ENCODE measurements at regions not wholly inside any gene's neighbourhood (a gene's known extent, or its start where the extent isn't known, plus 50 kb on each side); places are given as distances from the start of the nearest gene placed in this dataset.

DNA sequence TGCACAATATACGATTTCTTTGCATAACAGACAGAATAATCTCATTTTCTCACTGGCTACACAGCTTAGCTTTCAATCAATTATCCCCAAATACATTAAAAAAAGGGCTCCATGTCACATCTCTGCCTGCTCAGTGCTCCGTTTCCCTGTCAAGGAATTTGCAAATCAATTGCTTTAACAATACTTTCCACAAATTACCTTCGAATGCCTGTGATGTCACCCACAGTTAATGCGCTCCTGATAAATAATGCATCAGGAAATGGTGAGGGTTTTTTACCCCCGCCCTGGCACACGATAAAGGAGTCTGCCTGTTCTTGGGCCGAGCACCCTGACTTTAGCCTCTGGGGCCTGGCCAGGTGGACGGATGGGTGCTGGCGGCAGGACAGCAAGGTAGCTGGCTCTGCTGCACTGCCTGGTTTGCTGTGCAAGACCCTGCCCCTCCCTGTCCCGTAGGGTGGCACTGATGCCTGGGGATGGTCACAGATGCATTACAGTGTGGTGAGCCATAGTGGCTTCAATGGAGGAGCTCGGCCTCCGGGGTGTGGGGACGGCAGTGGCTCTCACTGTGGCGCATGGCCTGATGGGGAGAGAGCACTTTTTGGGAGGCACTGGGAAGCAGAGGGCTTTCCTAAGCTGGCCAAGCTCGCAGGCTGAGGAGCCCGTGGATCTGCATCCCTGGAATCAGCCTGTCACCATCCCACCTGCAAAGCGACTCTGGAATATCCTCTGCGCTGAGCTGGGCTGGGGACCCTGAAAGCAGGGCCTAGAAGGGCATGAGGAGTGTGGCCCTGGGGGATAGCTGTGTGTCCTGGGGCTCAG is 88.3 kb upstream of the HS6ST1 start:
- Histone ChIP-seq H3K79me2 (no peaks in the 10 kb centered on the region), H3K4me2 (no peak overlapping the region), H4K20me1 (ENCODE audit: insufficient read depth, poor library complexity, severe bottlenecking) (no peaks in the 10 kb centered on the region), H3K4me3 (no peak overlapping the region), H3K9me3 (ENCODE audit: low read depth) (no peaks in the 10 kb centered on the region), H3K9me2 (replicated peaks; ENCODE audit: insufficient read depth) (no peaks in the 10 kb centered on the region), H3K4me1 (ENCODE audit: insufficient read depth) (no peaks in the 10 kb centered on the region), H2AFZ (no peak overlapping the region), H3K36me3 (replicated peaks; ENCODE audit: insufficient read depth, low read depth) (no peaks in the 10 kb centered on the region), H3K27me3 (no peaks in the 10 kb centered on the region), H3K27ac (no peak overlapping the region)
- WGBS (ENCODE audit: low lambda C conversion rate, missing lambda C conversion rate): 92% methylated on average over 18 of the region's 18 CpGs
- TF ChIP-seq EZH2phosphoT487 (IDR thresholded peaks at IDR 0.05; ENCODE audit: low read depth, severe bottlenecking, unreplicated experiment): no peak
- no peak for TF ChIP-seq EZH2 (IDR thresholded peaks at IDR 0.05; ENCODE audit: borderline replicate concordance)
- TF ChIP-seq, protein P1, sequence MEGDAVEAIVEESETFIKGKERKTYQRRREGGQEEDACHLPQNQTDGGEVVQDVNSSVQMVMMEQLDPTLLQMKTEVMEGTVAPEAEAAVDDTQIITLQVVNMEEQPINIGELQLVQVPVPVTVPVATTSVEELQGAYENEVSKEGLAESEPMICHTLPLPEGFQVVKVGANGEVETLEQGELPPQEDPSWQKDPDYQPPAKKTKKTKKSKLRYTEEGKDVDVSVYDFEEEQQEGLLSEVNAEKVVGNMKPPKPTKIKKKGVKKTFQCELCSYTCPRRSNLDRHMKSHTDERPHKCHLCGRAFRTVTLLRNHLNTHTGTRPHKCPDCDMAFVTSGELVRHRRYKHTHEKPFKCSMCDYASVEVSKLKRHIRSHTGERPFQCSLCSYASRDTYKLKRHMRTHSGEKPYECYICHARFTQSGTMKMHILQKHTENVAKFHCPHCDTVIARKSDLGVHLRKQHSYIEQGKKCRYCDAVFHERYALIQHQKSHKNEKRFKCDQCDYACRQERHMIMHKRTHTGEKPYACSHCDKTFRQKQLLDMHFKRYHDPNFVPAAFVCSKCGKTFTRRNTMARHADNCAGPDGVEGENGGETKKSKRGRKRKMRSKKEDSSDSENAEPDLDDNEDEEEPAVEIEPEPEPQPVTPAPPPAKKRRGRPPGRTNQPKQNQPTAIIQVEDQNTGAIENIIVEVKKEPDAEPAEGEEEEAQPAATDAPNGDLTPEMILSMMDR (IDR thresholded peaks at IDR 0.05; ENCODE audit: poor library complexity): no peak
- no peak for DNase-seq (ENCODE audit: low spot score)

DNA sequence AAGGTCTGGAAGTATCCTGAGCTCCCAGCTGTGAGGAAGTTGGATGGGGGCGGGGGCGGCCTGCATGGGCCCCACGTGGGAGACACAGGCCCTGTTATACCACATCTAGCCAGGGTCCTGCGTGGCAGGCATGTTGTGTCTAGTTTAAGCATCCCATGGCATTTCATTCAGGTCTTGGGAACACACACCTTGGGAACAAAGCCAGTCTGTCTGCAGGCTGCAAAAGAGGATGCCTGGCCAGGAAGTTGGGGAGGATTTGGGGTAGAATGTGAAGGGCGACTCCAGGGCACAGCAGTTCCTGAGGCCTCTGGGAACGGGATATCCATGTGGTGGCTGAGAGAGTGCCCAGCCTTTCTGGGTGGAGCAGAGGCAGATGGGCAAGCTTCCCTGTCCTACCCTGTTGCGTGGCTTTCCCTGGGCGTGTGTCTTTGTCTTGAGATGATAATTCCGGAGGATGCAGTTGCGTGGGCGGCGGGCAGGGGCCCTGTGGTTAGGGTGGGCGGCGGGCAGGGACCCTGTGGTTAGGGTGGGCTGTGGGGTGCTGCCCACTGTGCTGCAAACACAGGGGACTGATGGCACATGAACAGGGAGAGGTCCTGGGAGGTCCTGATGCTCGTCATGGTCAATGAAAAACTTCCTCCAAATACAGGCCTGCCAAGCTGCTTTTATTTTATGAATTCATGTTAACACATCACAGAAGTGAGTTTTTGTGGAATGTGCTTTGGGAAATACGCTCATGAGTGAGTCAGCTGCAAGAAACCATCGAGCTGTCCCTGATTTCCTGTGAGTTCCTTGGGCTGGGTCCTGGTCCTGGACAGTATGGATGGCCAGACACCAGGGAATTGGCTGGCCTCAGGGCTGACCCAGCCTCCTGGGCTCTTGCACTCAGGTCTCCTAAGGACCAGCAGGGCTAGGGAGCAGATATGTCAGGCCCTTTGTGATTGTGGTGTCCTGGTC is 90.0 kb upstream of the HS6ST1 start:
- Histone ChIP-seq H4K20me1 (ENCODE audit: insufficient read depth, poor library complexity, severe bottlenecking) (no peaks in the 10 kb centered on the region), H3K9me3 (ENCODE audit: low read depth) (no peaks in the 10 kb centered on the region), H3K27ac (peak overlapping the region; percentile 22), H3K27me3 (no peaks in the 10 kb centered on the region), H3K4me1 (ENCODE audit: insufficient read depth) (no peaks in the 10 kb centered on the region), H2AFZ (no peak overlapping the region), H3K4me2 (no peak overlapping the region), H3K9me2 (replicated peaks; ENCODE audit: insufficient read depth) (no peaks in the 10 kb centered on the region), H3K36me3 (replicated peaks; ENCODE audit: insufficient read depth, low read depth) (no peaks in the 10 kb centered on the region), H3K79me2 (no peaks in the 10 kb centered on the region), H3K4me3 (no peak overlapping the region)
- TF ChIP-seq EZH2 (IDR thresholded peaks at IDR 0.05; ENCODE audit: borderline replicate concordance) (no peak), EZH2phosphoT487 (IDR thresholded peaks at IDR 0.05; ENCODE audit: low read depth, severe bottlenecking, unreplicated experiment) (no peak)
- TF ChIP-seq, protein P1 (IDR thresholded peaks at IDR 0.05; ENCODE audit: poor library complexity): no peak
- WGBS (ENCODE audit: low lambda C conversion rate, missing lambda C conversion rate): 77% methylated on average over 17 of the region's 17 CpGs
- no peak for DNase-seq (ENCODE audit: low spot score)

DNA sequence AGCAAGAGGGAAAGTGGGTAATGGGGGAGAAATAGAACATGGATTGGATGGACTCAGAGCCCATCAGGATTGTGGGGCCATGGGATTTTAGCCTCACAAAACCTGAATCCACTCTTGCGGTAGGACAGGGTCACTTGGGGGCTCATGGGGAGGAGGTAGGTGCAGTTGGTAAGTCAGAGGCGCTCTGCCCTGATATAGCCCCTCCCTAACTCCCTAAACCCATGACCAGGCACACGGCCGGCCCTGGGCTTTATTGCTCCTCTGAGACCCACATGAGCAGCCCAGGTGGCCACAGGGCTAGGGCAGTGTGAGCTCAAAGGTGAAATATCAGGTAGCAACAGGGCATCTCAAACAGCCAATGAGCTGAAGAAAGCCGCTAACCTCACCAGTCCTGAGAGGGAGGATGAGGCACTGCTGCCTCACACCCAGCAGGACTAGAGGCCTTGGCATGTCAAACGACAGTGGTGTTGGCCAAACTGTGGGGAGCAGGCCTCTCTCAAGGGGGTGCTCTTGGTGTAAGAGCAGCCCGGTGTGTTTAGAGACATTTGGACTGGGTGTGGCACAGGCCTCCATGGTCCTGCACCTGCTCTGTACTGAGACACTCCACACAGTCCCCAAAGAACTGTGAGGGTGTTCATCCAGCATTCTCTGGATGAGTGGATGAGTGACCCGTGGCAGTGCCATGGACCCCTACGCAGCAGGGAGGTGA is 90.8 kb upstream of the HS6ST1 start:
- Histone ChIP-seq H3K79me2 (no peaks in the 10 kb centered on the region), H3K4me1 (ENCODE audit: insufficient read depth) (no peaks in the 10 kb centered on the region), H3K27ac (no peak overlapping the region), H2AFZ (no peak overlapping the region), H3K27me3 (no peaks in the 10 kb centered on the region), H4K20me1 (ENCODE audit: insufficient read depth, poor library complexity, severe bottlenecking) (no peaks in the 10 kb centered on the region), H3K4me3 (no peak overlapping the region), H3K4me2 (no peak overlapping the region), H3K36me3 (replicated peaks; ENCODE audit: insufficient read depth, low read depth) (no peaks in the 10 kb centered on the region), H3K9me2 (replicated peaks; ENCODE audit: insufficient read depth) (no peaks in the 10 kb centered on the region), H3K9me3 (ENCODE audit: low read depth) (no peaks in the 10 kb centered on the region)
- 96% methylated on average over 9 of the region's 9 CpGs for WGBS (ENCODE audit: low lambda C conversion rate, missing lambda C conversion rate)
- TF ChIP-seq EZH2phosphoT487 (IDR thresholded peaks at IDR 0.05; ENCODE audit: low read depth, severe bottlenecking, unreplicated experiment): no peak
- TF ChIP-seq, protein P1 (IDR thresholded peaks at IDR 0.05; ENCODE audit: poor library complexity): no peak
- TF ChIP-seq EZH2 (IDR thresholded peaks at IDR 0.05; ENCODE audit: borderline replicate concordance): no peak
- no peak for DNase-seq (ENCODE audit: low spot score)
